ENCODE measurements at regions not wholly inside any gene's neighbourhood (a gene's known extent, or its start where the extent isn't known, plus 50 kb on each side); places are given as distances from the start of the nearest gene placed in this dataset.
A peak's percentile ranks its signal among the peaks of the same experiment; 100 is the strongest.

DNA sequence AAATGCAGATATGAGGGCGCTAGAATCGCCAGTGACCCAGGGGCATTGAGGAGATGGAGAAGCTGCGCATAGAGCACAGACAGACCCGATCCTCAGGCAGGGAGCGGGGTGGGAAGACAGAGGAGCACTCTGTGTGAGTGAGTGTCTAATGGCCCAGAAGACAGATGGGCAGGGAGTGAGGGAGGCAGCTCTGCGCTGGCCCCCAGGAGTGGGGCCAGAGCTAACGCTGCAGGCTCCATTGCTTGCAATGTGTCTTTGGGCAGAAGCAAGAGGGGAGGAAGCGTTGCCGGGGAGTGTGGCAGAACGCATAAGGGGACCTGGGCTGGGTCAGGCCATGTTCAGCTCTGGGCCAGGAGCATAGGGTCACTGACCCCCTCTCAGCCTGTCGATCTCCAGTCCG, 207.0 kb downstream of the TBXT start:
- no peak for DNase-seq

DNA sequence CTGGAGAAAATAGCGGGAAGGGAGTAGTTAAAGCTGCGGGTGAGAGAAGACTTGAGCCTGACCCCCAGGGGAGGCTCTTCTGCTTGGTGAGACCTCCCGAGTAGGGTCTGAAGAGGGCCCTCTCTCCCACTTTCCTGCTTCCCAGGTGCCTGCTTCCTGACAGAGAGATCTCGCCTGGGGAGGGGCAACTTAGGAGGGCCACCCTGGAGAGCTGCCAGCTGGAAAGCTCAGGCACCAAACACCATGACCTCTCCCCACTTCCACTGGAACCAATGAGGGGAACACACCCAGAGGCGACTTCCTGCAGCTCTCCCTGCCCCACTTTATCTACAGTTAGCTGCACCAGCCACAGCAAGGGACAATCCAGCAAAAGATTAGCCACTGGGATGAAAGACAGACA, 208.0 kb downstream of the TBXT start:
- DNase-seq: no peak

DNA sequence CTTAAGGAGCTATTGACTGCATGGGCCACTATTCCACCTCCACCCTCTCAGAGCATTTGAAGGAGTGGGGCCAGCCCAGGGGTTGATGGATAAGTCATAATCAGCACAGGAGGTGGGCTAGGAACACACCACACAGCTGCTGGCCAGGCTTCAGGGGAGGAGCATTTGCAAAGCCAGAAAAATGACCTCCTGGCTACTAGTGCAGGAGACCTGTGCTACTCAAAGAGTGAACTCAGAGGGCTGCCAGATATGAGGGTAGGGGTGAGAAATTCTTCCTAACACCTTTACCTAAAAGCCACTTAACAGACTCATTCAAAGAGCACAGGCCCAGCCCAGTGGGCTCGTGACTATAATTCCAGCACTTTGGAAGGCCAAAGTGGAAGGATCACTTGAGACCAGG, 210.8 kb downstream of the TBXT start:
- no peak for DNase-seq

DNA sequence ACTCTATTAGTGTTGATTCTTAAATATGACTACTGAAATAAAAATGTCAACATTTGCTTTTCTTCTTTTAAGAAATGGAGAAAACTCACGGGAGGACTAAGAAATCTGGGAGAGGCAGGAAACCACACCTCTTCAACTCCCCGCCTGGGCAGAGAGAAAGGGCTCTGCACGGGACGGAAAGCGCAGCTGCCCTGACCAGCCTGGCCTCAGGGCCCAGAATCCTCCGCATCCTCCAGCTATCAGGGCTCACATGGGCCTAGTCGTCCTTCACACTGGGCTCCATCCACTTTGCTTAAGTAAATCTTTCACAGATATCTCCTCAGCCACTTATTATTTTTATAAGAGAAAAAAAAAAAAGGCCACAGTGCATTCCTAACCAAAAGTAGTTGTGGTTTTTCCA, 215.1 kb downstream of the TBXT start:
- DNase-seq: no peak

DNA sequence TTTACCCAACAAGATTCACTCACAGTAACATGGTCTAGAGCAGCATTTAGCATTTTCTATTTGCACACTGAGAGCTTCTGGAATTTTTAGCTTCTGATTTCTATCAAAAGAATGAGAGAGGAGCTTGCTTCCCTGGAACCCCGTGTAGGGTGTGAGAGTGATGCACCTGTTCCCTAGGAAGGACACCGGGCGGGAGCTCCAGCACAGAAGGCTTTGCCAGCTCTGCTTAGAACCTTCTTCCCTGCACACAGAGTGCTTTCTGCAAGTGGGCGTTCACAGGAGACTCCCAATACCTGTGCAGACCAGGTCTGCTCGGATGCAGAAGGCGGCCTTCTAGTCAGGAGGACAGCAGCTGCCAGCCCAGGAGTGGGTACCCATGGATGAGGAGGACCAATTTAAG, 217.3 kb downstream of the TBXT start:
- DNase-seq: peak in 1 of 56 donors; percentile 4

DNA sequence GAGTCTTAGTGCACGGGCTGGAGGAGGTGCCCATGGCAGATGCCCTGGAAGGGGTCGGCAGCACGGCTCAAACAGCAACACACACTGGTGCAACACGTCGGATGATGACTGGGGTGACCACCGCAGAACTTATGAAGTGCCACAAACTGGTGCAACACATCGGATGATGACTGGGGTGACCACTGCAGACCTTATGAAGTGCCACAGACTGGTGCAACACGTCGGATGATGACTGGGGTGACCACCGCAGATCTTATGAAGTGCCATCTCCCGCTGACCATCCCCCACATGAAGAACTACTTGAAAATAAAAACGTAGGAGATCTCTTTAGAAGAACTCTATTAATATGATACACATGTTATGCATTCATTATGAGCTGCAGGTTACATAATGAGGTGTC, 218.3 kb downstream of the TBXT start:
- no peak for DNase-seq

DNA sequence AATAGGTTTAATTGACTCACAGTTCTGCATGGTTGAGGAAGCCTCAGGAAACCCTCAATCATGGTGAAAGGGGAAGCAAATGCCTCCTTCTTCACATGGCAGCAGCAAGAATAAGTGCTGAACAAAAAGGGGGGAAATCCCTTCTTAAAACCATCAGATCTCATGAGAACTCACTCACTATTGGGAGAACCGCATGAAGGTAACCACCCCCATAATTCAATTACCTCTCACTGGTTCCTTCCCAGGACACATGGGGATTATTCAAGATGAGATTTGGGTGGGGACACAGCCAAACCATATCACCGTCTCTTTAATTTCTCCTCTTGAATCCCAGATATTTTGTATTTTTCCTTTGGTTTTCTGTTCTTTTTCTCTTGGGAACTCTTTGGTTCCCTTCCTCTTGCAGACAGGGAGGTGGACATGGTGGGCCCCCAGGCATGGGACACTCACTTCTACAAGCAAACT, 223.6 kb downstream of the TBXT start:
- no peak for DNase-seq

DNA sequence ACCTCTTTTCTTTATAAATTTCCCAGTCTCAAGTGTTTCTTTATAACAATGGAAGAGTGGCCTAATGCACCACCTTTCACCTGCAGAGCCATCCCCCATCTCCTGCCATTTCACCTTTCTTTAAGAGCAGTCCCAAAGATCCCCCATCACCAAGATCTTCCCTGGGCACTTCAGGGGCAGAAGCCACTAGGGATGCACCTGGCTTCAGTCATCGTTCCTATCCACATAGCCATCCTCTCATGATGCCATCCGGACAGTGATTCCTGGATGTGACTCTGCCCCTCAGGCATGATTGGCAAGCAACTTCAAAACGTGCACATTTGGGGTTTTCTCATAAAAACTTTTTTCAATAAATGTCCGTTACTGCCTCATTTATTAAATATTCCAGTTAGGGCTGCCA, 225.9 kb downstream of the TBXT start:
- DNase-seq: no peak

DNA sequence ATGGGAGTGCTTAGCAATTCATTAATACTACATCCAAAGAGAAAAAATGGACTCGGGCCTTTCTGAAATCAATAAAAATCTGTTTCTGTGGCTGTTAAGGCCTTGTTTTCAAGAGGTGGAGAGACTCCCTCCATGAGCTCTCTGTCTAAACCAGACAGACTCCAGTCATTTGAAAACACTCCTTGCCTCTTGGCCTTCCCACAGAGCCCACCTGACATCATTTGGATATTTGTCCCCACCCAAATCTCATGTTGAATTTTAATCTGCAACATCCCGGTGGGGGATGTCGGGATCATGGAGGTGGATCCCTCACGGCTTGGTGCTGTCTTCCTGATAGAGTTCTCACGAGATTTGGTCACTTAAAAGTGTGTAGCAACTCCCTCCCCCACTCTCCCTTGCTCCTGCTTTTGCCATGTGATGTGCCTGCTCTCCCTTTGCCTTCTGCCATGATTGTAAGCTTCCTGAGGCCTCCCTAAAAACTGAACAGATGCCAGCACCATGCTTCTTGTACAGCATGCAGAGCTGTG, 226.3 kb downstream of the TBXT start:
- DNase-seq: no peak

DNA sequence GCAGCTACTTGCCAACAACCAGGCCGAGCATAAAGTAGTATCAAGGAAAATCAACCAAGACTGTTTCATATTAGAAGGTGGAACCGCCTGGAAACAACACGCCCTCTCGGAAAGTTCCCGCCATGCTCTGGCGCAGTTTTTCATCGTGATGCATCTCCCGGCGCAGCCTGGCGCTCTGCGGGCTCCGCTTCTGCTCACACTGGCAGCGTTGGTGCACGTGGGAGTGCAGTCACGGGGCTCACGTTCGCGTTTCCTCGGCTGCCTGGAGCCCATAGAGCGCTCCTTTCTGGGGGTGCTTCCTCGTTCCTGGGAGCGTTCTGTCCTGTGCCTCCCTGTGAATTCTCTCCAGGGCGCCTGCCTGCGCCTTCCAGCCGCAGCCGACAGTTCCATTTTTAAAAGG, 227.3 kb downstream of the TBXT start:
- DNase-seq: no peak

DNA sequence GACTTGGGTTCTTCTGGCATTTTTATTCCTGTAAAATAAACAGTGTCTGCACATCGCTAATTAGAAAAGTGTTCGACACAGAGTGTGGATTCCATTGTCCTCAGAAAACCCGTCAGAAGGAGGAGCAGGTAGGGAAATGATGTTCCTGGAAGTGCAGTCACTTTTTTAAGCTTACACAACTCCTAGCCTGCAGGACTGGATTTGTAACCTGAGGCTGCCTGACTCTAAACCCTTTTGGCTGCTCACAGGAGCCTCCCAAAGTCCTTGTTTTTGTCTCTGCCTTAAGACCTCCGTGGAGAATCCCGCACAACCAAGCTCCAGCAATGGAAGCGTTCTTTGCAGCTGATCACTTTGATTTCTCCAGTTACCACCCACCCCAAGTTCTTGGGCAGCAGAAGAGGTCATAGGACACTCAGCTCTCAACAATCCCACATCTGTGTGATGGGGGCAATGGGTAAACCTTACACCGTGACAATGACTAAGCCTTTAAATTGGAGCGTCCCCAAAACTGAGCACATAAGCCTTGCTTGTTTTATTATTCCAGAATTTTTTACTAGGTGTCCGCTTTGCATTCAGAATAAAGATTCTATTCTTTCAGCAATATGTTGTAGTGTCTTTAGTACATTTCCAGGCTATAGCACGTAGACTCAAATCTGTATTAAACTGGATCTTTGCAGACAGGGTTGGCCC, 227.9 kb downstream of the TBXT start:
- no peak for DNase-seq

DNA sequence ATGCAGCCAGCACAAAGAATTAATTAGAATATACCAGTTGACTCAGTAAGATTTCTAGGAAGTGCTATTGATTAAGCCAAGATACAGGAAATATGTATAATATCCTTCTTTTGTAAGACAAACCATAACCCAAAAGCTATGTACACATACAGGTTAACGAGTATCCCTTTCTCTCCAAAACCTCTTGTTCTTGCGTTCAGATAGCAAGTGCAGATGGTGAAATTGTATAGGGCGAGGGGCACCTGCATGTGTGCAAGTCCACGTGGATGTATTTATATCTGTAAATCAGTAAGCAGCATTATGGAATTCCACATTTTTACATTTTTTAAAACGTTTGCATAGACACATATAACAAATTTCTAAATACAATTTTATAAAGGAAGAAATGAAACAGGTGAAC, 228.6 kb downstream of the TBXT start:
- DNase-seq: no peak

DNA sequence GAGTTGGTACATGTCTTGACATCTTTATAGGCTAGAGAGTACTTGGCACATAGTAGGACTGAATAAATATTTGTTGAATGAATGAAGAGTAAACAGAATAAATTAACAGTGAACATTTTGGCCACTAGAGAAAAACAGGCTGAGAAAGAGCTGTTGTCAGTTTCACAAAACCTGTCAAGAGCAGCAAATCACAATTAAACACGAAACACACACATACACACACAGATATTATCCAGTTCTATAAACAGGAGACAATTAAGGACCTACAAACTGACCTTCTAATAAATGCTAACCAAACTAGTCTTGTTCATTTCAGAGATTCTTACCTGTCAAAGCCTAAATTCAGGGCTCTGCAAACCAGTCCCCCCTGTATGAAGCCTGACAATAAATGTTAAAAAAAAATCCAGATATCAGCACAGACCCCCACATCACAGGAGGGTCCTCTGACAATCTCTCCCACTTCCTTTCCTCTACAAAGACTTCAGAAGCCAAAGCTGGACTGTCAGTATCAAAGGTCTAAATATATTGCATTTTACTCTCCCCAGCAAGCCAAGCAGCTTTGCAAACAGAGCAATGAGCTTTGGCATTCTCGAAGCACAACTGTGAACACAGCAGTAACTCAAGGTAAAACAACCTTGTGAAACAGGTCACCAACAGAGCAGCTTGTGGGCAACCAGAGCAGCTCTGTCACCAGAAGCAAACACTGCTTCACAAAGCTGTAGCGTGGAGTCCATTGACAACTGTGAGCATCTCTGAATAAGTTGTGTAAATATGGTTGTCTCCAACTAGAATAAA, 229.9 kb downstream of the TBXT start:
- DNase-seq: no peak

DNA sequence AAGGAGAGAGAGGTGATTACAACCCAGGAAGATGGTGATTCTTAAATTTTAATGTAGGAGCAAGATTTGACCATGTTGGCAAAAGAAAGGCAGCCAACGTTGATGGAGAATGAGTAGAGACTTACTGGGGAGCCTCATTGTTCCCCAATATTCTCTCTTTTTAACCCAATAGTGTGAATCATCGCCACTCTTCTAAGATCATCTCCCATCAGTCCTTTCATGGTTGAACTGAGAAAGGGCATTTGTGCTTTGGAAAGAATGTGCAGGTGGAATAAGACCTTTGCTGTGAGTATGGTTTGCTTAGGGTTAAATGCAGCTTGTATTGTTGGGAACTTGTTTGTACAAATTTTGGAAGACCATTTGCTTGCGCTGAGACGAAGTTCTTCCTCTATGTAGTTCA, 231.0 kb downstream of the TBXT start:
- no peak for DNase-seq

DNA sequence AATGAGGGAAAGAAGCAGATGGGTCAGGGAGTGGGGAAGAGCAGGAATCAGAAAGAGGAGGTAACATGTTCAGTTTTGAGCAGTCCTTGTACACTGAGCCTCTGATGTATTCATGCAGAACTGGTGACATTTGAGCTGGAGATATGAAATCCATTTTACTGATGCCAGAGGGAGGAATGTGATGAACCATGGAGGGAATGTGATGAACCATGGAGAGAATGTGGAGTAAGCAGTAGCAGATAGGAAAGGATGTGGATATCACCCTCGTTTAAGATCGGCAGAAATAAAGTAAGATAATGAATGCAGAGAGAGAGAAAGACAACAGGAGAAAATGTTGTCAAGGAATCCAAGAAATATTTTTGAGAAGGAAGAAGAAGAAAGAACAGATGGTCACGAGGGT, 231.6 kb downstream of the TBXT start:
- no peak for DNase-seq

DNA sequence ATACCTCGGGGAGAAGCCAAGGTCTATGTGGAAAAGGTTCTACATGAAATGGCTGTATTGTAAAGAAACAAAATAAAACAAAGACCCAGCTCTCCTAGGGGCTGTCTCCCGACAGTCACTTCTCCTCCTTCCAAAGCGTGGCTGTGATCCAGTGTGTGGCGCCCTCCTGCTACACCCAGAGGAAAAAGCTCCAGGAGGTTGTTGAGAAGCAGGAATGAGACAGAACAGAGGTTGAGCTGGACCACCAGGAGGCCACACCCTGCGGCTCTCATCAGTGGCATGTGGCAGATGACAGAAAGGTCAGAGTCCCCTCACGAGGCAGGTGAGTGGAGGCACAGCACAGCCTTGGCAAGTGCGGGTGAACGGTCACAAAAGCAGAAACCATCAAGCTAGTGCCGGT, 236.0 kb downstream of the TBXT start:
- DNase-seq: no peak

DNA sequence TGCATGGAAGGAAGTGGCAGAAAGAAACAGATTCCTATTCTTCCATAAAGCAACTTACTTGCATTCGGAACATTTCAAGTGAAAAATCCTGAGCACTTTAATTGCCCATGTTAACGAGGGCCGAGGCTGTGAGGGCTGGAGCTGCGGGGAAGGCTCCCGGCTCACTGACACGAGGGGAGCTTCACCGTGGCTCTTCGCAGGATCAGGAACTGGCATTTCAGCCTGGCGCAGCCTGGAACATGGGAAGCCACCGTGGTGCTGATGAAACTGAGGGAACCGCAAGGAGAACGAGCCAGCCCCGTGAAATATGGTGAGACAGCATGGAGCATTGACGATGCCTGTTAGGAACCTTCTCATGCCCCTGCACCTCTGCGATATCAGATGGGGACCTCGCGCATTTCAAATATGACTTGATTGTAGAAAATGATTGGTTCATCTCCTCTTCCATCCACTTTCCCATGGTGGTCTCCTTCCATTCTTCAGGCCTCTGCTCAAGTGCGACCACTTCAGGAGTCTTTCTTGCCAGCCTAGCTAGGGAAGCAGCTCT, 236.9 kb downstream of the TBXT start:
- no peak for DNase-seq

DNA sequence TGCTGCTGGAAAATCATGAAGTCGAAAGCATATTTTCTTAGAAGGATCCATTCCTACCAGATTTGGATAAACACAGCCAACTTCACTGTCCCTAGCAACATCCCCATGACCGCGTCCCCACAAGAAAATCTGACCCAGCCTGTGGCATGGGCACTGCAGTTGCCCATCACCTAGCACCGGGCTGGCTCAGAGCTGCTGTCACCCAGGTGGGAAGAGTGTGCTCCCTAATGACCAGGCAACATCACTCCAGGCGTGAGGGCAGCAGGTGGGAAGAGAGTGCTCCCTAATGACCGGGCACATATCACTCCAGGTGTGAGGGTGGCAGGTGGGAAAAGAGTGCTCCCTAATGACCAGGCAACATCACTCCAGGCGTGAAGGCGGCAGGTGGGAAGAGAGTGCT, 238.0 kb downstream of the TBXT start:
- DNase-seq: no peak

DNA sequence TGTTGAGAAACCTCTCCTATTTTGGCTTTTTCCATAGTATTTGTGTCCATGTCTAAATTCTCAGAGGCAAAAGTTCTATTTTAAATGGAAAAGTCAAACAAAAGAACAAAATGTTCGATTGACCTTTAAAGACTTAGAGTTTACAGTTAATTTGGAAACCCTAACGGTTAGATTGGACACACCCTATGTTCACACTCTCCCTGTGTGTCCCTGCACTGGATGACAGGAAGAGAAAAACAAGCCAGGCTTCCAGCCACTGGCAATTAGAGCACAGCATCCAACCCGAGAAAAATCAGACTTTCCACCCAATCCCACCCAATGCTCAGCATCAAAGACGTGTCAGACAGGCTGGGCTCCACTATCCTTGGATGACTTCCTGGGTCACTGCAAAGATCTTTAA, 241.3 kb downstream of the TBXT start:
- DNase-seq: no peak

DNA sequence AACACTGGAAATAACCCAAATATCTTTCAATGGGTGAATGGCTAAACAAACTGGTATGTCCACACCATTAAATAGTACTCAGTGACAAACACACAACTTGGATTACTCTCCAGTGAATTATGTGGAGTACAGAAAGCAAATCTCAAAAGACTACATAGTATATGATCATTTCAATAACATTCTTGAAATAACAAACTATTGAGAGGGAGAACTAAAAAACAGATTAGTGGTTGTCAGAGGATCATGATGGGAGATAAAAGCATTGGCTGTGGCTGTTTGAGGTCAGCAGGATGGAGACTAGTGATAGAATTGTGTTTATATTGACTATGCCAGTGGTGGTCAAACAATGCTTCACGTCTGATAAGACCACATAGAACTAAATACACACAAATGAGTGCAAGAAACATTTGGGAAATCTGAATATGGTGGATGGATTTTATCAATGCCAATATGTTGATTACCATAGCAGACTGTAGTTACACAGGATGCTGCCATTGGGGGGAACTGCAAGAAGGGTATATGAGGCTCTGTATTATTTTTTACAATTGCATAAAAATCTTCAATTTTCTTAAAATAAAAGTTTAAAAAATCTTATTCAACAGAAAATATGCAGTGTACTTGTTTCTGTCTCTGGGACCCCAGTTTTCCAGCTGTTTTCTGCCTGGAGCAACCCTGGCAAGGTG, 242.0 kb downstream of the TBXT start:
- no peak for DNase-seq

DNA sequence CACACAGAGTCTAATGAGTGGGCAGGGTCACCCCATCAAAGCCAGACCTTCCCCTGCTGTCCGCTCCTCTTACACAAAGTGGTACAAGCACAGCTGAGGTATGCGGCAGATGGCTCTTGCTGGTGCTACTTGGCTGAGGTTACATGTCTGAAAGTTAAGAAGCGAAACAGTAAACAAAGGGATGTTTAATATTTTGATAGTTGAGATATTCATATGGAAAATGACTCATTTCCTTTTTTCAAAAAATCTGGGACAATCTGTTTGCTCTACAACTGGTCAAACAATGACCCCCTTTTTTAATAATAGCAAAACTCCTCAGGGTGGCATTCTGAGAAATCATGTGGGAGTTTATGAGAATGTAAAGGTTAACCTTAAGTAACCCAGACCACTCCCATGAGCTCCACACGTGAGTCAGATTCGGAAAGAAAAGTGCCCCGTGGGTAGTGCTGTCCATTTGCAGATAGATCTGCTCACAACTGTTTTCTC, 245.3 kb downstream of the TBXT start:
- no peak for DNase-seq

All from amygdala (tissue), 56 donors.